ENCODE measurements at regions not wholly inside any gene's neighbourhood (a gene's known extent, or its start where the extent isn't known, plus 50 kb on each side); places are given as distances from the start of the nearest gene placed in this dataset.

- intact Hi-C loops (cut with DNase I), result no loop called here
- no peak for DNase-seq
Observed at GRCh38 chr2:47315475-47315874, 53.6 kb upstream of the EPCAM start.

- intact Hi-C loops (cut with DNase I), result loop anchor here (5.0 kb wide), 1 partner anchor 41 kb away; no protein-coding TSS in a partner anchor
- peak in 1 of 42 donors; percentile 3 for DNase-seq
Observed at GRCh38 chr2:47313728-47314127, 55.4 kb upstream of the EPCAM start.

GRCh38 chr2:47313141-47313691 lies 55.9 kb upstream of the EPCAM start:
- intact Hi-C loops (cut with DNase I), result loop anchor here (5.0 kb wide), 1 partner anchor 41 kb away; no protein-coding TSS in a partner anchor
- peak in 38 of 42 donors; percentile 27 to 88 (median 68) for DNase-seq

GRCh38 chr2:47312491-47312850 lies 56.6 kb upstream of the EPCAM start:
- DNase-seq, result no peak
- intact Hi-C loops (cut with DNase I), result loop anchor here (5.0 kb wide), 1 partner anchor 40 kb away; no protein-coding TSS in a partner anchor

- intact Hi-C loops (cut with DNase I), result loop anchor here (5.0 kb wide), 1 partner anchor 40 kb away; no protein-coding TSS in a partner anchor
- no peak for DNase-seq
Observed at GRCh38 chr2:47311764-47312490, 57.2 kb upstream of the EPCAM start.

- peak; percentile 75 to 96 (median 88) for DNase-seq
- intact Hi-C loops (cut with DNase I), result loop anchor here (5.0 kb wide), 1 partner anchor 39 kb away; no protein-coding TSS in a partner anchor
Observed at GRCh38 chr2:47310801-47311560, 58.1 kb upstream of the EPCAM start.

GRCh38 chr2:47309952-47310800 lies 58.9 kb upstream of the EPCAM start:
- intact Hi-C loops (cut with DNase I), result loop anchor here (5.0 kb wide), 1 partner anchor 38 kb away; no protein-coding TSS in a partner anchor
- peak in 35 of 42 donors; percentile 19 to 84 (median 57) for DNase-seq

GRCh38 chr2:47309472-47309951 lies 59.6 kb upstream of the EPCAM start:
- intact Hi-C loops (cut with DNase I), result no loop called here
- DNase-seq, result peak in 8 of 42 donors; percentile 23 to 62 (median 38)

GRCh38 chr2:47307066-47307465 lies 62.0 kb upstream of the EPCAM start:
- intact Hi-C loops (cut with DNase I), result no loop called here
- DNase-seq, result peak in 11 of 42 donors; percentile 23 to 76 (median 38)

- intact Hi-C loops (cut with DNase I), result no loop called here
- DNase-seq, result no peak
Observed at GRCh38 chr2:47304654-47305053, 64.5 kb upstream of the EPCAM start.

- peak in 1 of 42 donors; percentile 16 for DNase-seq
- intact Hi-C loops (cut with DNase I), result no loop called here
Observed at GRCh38 chr2:47303341-47304148, 65.6 kb upstream of the EPCAM start.

GRCh38 chr2:47302308-47302707 lies 66.8 kb upstream of the EPCAM start:
- DNase-seq, result no peak
- intact Hi-C loops (cut with DNase I), result no loop called here

GRCh38 chr2:47301731-47302130 lies 67.4 kb upstream of the EPCAM start:
- intact Hi-C loops (cut with DNase I), result no loop called here
- DNase-seq, result no peak

- no peak for DNase-seq
- intact Hi-C loops (cut with DNase I), result no loop called here
Observed at GRCh38 chr2:47301277-47301618, 67.9 kb upstream of the EPCAM start.

- DNase-seq, result peak in 1 of 42 donors; percentile 47
Observed at GRCh38 chr2:47300609-47301276, 68.4 kb upstream of the EPCAM start.

GRCh38 chr2:47300081-47300480 lies 69.0 kb upstream of the EPCAM start:
- no peak for DNase-seq
- intact Hi-C loops (cut with DNase I), result no loop called here

More at GRCh38 chr2:47300609-47301276, 68.4 kb upstream of the EPCAM start:
- intact Hi-C loops (cut with DNase I), result no loop called here

GRCh38 chr2:47299555-47299954 lies 69.6 kb upstream of the EPCAM start:
- intact Hi-C loops (cut with DNase I), result no loop called here
- DNase-seq, result no peak
